Activated CD4-positive, alpha-beta T cell treated with anti-CD3 and anti-CD28 coated beads, Interleukin-10, Interleukin-2, amounts not matched to agents 100 ng/mL and 50 ng/mL, durations not matched to agents 16 hours and 8 hours (primary cell): ENCODE measurements at regions not wholly inside any gene's neighbourhood (a gene's known extent, or its start where the extent isn't known, plus 50 kb on each side); places are given as distances from the start of the nearest gene placed in this dataset.

Experiments
- DNase-seq: peaks from one replicate; pipeline ENCODE4 v3.0.0-alpha.2; 2020

DNA sequence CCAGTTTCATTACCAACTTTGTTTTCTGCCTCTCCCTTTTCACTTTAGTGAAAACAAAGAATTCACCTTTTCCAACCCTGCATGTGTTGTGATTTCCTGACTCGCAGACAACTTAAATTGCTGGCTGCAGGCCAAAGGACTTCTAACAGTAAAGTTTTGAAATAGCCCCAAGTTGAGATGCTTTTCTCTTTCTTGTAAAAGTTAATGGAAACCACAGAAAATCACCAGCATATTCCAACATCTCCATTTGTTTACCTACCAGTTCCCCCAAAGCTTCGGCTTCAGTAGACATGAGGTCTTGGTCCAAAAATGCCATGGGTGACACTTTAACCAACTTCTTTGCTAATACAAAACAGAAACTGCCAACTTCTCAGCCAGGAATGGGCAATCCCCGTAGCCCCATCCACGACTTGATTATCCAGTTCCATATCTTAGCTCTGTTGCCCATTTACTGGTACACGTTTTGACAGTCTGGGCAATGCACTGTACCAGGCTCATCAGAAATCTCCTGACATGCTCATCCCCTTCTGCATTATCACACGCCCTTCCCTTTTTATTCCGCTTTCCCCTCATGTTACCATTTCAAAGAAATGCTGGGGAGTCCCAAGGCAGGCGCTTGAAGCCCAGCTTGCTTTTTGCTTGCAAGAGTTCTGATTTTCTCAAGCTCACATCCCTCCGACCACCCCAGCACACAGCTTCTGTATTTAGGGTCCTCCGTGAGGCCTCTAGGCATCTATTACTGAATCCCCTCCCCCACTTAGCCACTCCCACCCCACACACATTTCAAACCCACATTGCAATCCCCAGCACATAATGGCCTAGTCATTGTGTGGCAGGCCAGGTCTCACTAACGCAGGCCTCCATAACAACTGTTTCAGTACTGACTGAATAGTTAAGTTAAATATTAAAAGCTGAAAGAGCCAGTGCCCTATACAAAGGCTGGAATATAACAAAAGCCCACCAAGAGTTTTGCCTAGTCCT lies 137.9 kb upstream of the S100G start:
- DNase-seq = no peak

DNA sequence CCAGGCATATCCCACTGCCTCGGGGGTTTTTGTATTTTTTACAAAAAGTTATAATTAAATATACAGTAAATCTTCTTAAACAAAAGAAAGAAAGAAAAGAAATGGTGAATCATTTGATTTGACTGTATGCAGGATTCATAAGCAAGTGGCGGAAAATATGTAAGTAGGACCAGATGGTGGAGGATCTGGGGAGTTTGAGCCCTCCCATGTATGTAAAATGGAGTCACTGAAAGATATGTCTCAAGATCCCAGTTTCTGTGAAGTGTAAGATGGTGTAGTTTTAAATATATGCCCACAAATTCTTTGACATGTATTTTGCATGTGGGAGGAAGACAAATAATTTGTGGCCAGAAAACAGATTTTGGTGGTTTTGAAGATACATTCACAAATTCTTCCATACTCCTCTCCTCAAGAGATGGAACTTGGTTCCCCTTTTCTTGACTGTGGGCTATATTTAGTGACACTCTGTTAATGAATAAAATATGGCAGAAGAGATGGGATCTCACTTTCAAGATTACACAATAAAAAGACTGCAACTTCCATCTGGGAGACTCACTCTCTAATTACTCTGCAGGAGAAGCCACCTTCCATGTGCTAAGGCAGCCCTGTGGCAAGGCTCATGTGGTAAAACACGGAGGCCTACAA lies 133.6 kb upstream of the S100G start:
- DNase-seq = no peak

DNA sequence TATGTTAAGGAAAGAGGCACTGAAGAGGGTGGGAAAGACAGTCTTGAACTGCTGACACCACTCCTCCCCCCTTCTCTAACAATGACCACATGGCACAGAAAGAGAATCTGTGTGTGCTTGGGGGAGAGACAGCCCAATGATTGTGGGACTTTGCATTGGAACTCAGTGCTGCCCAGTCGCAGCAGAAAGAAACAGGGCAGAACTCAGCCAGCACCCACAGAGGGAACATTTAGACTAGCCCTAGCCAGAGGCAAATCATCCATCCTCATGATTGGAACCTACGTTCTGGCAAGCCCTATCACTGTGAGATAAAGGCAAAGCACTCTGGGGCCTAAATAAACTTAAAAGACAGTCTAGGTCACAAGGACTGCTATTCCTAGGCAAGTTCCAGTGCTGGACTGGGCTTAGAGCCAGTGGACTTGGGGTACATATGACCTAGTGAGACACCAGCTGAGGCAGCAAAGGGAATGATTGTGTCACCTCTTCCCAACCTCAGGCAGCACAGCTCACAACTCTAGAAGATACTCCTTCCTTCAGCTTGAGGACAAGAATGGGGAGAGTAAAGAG lies 132.8 kb upstream of the S100G start:
- DNase-seq = no peak

DNA sequence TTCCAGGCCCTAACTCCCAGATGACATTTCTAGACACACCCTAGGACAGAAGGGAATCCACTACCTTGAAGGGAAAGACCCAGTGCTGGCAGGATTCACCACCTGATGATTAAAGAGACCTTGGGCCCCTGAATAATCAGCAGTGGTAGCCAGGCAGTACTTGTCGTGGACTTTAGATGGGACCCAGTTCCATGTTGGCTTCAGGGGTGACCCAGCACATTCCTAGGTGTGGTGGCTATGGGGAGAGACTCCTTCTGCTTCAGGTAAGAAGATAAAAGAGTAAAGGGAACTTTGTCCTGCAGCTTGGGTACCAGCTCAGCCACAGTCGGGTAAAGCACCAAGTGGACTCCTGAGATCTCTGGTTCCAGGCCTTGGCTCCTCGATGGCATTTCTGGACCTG lies 131.8 kb upstream of the S100G start:
- DNase-seq = no peak

DNA sequence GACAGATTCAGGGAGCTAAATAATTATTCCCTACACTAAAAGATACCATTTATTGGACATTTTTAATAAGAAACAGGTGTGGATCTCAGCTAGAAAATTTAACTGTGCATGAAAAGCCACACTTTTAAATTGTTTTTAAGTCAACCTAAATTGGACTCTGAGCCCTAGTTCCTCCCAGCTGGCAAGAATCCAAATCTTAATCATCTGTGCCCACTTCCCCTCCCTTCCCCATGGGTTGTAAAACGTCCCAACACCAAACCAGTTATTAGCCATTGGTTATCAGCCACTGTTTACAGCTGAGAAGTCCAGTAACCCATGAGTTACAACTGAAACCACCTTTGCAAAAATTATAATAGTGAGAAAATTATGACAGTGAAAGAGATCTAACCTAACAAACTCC lies 125.6 kb upstream of the S100G start:
- no peak for DNase-seq

DNA sequence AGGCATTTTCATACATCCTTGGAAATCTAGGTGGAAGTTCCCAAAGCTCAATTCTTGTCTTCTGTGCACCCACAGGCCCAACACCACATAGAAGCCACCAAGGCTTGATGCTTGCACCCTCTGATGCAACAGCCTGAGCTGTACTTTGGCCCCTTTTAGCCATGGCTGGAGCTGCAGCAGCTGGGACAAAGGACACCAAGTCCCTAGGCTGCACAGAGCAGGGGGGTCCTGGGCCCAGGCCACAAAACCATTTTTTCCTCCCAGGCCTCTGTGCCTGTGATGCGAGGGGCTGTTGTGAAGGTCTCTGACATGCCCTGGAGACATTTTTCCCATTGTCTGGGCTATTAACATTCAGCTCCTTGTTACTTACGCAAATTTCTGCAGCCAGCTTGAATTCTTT lies 124.0 kb upstream of the S100G start:
- no peak for DNase-seq

DNA sequence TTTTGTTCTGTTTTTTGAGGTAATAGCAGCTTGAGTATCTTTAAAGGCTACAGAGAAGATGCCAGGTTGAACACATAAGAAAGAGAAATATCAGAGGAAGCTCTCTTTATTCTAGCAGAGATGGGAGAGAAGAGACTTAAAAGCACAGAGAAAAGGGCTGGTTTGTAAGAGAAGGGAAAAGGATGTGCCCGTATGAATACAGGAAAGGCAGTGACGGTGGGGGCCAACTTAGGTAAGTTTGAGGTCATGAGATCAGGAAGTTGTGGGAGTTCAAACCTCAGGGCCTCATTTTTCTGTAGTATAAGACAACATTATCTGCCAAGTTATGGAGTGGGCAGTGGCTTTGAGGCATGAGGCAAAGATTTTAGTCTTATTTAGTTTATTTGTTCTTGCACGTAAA lies 121.3 kb upstream of the S100G start:
- DNase-seq = peak; percentile 23
